Iris pigment epithelial cell (primary cell): ENCODE measurements at regions not wholly inside any gene's neighbourhood (a gene's known extent, or its start where the extent isn't known, plus 50 kb on each side); places are given as distances from the start of the nearest gene placed in this dataset.
"Not testable (repeated sequence)": the region's sequence is repeated elsewhere in the genome, so short reads cannot be mapped to it uniquely, and the experiment has no call there.

ENCODE experiments used
- DNase-seq: peaks from one replicate; pipeline ENCODE4 v3.0.0-alpha.2; 2011; ENCODE audit warnings: low read depth

DNA sequence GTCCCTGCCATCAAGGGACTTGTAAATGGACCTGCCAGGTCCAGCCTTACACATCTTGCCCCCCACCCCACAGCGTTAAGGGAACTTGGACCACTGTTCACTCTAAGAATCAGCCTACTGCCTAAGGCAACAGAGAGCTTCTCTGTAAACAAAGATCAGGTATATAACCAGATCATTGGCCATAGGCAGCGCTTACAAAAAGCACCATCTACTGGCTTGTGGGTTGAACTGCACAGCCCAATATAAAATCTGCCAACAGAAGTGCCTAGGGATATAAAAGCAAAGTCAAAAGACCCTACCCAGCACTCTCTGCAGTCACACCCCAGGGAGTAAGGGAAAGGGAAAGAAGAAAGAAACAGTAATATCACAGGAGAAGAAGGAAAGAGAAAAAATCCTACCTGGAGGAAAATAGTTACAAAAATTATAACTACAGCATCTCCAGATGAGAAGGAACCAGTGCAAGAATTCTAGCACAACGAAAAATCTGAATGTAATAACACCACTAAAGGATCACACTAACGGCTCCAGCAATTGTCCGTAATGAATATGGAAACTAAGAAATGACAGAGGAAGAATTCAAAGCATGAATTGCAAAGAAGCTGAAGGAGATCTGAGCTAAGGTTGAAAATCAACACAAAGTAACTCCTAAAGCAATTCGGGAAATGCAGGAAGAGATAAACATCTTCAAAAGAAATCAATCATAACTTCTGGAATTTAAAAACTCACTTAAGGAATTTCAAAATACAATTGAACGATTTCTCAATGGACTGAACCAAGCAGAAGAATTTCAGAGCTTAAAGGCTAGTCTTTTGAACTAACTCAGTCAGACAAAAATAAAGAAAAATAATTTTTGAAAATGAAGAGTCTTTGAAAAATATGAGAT lies 95.2 kb upstream of the PCED1B start:
- peak; percentile 77 for DNase-seq

DNA sequence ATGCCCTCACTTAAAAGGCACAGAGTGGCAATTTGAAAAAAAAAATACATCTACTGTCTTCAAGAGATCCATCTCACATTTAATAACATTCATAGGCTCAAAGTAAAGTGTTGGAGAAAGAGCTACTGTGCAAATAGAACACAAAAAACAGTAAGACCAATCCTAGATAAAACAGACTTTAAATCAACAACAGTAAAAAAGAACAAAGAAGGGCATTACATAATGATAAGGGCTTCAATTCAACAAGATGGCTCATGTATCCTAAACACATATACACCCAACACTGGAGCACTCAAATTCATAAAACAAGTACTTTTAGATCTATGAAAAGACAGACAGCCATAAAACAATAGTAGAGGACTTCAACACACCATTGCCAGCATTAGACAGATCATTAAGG lies 93.6 kb upstream of the PCED1B start:
- DNase-seq, result no peak

DNA sequence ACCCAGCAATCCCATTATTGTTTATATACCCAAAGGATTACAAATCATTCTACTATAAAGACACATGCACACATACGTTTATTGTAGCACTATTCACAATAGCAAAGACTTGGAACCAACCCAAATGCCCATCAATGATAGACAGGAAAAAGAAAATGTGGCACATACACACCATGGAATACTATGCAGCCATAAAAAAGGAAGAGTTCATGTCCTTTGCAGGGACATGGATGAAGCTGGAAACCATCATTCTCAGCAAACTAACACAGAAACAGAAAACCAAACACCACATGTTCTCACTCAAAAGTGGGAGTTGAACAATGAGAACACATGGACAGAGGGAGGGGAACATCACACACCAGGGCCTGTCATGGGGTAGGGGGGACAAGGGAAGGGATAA lies 91.3 kb upstream of the PCED1B start:
- not testable (repeated sequence) for DNase-seq

DNA sequence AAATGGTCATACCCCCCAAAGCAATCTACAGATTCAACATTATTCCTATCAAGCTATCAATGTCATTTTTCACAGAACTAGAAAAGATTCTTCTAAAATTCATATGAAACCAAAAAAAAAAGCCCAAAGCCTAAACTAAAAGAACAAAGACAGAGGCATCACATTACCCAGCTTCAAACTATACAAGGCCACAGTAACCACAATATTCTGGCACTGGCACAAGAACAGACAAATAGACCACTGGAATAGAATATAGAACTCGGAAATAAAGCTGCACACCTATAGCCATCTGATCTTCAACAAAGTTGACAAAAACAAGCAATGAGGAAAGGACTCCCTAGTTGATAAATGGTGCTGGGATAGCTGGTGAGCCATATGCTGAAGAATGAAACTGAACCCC lies 89.2 kb upstream of the PCED1B start:
- peak; percentile 22 for DNase-seq

DNA sequence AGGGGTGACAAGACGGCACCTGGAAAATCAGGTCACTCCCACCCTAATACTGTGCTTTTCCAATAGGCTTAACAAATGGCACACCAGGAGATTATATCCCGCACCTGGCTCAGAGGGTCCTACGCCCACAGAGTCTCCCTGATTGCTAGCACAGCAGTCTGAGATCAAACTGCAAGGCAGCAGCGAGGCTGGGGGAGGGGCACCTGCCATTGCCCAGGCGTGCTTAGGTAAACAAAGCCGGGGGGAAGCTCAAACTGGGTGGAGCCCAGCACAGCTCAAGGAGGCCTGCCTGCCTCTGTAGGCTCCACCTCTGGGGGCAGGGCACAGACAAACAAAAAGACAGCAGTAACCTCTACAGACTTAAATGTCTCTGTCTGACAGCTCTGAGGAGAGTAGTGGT lies 87.4 kb upstream of the PCED1B start:
- not testable (repeated sequence) for DNase-seq

DNA sequence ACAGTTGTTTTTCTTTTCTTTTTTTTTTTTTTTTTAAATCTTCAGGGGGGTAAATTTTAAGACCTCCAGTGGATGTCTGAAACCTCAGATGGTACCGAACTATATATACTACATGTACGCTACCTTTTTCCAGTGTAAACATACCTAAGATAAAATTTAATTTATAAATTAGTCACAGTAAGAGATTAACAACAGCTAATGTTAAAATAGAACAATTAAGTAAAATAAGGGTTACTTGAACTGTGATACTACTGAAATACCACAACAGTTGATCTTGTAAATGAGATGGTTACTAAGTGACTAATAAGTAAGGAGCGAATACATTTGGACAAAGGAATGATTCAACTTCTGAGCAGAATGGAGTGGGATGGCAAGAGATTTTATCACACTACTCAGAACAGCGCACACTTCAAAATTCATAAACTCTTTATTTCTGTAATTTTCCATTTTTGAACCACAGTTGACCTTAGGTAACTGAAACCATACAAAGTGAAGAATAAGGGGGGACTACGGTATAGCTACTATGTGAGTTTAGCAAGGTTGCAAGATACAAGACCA lies 80.5 kb upstream of the PCED1B start:
- peak; percentile 89 for DNase-seq

DNA sequence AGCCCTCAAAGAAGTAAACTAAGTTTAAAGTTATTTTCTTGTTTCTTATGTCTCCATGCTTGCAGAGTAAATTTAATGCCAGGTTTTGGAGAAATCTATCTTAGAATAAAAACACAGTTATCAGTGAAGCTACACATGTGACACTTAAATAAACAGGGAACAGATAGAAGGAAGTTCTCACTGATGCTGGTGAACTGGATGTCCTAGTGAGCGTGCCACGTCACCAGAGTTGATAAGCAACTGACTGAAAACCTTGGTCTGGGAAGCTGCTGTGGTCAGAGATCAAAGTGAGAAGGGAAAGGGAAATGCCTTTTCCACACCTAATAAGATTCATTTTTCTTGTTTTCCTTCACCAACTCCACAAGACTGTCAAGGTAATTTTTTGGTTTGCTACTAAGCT lies 74.8 kb upstream of the PCED1B start:
- peak; percentile 67 for DNase-seq

DNA sequence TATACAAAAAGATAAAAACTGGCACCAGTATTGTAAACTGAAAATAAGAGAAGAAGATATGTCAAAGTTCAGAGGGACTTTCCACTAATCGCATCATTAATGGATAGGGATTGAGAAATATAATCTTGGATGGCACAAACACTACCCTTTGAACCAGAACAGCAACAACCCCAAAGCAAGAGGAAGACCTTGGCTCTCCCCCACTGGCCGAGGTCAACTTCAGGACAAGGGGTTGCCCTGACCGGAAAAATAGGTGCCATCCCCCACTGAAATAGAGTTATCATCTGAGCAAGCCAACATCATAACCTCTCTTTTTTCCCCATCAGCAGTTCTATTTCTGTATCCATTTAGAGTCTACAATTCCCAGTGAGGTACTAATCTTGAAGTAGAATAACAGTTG lies 72.4 kb upstream of the PCED1B start:
- no peak for DNase-seq

DNA sequence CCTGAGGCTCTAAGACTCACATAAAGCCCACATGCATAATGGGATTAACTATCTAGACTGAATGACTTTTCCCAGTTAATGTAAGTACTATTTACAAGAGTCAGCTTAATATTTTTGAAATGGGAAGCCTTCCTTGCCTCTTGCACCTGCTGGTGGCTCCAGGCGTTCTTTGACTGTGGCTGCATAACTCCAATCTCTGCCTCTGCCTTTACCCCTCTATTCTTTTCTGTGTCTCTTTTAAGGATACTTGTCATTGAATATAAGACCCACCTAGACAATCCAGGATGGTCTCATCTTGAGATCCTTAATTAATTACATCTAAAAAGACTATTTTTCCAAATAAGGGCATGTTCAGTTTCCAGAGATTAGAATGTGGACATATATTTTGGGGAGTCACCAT lies 66.9 kb upstream of the PCED1B start:
- DNase-seq, result no peak

DNA sequence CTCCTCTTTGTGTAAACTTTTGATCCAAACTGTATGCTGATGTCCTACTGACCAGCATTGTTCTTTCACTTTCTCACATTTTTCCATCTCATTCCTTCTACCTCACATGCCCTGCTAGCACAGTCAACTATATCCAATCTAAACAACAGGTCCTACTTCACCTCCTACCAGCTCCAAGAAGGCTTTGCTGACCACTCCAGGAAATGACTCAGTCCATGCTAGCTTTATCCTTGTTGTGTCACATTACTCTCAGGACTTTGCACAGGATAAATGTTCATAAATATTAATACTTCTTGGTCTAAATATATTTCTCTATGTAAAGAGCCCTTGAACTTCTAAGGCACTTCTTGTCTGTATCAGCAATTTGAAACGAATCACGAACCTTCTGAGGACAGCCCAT lies 64.9 kb upstream of the PCED1B start:
- peak; percentile 96 for DNase-seq

DNA sequence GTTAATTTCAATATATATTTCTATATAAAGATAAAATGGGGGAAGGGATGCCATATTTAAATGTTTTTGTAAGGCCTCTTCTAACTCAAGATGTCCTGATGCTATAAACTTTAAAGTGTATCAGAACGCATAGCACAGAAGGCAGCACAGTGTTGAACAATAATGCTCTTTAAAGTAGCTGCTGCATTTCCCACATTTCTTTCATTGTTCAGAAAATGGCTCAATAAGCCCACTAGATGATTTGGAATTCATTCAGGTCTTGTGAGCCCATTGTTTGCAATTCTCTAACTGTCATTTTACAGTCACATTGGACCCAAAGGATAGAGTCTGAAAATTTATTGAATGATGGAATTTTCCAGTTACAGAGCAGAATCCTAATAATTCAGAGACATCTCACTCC lies 64.0 kb upstream of the PCED1B start:
- DNase-seq, result no peak

DNA sequence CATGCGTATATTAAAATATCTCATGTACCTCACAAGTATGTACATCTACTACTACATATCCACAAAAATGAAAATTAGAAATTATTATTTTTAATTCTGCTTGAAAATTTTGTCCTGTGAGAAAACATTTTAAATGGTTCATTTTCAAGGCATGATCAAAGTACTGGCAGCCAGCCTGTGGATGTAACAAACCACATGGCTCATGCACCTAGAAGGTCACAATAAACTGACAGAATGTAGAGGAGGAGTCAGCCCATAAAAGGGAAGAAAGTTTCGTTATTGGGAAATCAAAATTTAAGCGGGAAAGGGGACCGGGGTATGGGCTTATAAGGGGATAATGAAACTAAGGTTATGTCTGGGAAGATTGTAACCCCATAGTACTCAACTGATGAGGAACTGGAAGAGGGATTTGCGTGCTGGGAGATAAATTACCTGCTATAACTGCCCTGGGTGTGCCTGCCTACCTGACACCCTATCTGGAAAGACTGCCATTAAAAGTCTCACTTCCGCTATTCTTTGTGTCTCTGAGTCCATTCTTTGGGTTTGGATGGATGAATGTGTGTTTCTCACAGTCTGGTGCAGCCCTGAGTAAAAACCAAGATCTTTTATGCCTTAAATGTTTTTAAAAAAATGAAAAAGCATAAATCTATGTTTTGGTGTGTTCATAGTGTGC lies 62.2 kb upstream of the PCED1B start:
- no peak for DNase-seq

DNA sequence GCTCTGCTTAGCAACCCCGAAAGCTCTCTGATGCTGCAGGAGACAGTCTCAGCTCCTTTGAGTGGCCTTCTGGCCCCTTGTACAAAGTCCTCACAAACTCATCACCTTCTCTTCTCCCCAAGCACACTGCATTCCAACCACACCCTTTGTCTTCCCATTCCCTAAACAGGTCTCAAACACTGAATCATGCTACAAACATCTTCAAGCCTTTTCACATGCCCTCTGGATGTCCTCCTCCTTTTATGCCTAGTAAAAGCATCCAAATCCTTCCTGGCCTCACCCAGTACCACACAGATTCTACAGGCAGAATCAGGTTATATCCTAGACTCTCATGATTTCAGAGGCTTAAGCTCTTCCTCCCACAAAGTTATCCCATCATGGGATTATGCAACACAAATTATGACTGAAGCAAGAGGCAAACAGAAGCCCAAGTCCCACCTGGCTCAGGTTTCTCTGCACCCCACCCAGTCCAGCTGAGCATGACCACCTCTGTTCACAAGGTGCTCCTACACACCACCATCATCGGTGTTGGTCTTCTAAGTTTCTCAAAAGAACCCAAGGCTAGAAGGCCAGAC lies 61.4 kb upstream of the PCED1B start:
- DNase-seq, result peak; percentile 55

DNA sequence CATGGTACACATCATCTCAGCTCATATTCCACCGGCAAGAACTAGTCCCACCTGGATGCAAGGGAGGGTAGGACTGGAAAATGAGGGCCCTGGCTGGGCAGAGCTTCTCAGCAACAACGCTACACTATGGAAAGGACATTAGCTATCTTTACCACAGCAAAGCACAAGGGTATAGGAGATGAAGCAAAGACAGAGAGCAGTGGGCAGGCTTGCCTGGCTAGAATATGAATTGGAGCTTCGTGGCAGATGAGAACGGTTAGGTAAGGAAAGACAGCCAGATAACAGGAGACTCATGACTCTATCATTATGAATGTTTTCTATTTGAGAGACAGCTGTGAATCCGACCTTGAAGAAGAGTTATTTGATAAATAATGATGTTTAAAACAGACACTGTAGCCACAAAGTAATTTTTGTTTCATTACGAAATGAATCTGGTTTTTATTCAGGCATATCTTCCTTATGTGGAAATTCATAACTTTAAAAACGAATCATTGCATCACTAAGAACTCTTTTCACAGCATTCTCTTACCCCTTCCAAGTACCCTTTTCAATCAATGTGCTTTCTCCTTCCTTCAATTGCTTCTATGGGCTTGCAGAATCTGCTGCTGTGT lies 59.1 kb upstream of the PCED1B start:
- DNase-seq, result peak; percentile 47

DNA sequence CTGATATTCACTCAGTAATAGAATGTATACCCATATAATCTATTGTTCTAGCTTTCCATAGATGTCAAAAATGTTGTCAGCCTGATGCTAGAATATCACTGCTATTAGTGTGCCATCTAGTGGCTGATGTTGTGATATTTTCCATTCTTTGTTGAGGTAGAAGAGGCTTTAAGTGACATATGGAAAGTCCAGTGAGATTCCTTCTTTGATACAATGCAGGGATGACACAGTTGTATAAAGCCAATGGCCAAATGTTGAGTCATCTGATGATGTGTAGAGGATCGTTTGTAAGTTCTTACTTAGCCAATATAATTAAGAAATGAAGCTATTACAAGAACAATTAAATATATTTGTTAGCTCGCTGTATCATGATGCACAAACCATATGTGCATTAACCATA lies 58.1 kb upstream of the PCED1B start:
- DNase-seq, result peak; percentile 95

DNA sequence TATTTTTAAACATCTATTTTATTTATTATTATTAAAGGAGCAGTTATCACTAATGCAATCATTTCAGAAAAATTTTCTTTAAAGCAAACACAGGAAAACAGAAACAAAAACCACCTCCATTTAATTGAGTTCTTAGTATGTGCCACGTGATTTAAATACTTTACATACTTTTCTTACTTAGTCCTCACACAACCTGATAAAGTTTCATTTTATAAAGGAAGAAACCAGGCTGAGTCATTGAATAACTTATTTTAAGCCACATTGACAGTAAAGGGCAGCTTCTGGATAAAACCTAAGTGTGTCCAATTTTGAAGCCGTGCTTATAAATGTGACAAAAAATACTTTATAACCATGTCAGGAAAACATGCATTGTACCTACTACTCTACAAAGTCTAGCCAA lies 57.1 kb upstream of the PCED1B start:
- peak; percentile 86 for DNase-seq

DNA sequence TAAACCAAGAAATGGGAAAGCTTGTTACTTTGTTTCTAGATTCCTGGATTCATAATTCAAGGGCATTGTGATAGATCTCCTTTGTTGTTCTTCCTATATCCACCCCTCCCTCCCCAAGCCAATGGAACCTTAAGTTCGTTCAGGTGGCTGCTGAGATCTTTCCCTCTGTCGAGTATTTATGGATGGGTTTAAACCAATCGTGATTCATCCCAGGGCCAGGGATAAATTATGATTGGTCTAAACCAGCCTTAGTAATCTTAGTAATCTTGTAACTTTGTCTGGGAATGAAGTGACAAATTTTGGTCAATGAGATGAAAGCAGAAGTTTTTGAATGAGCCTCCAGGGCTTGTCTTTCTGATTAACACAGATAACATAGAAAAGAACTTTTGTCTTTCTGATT lies 56.1 kb upstream of the PCED1B start:
- no peak for DNase-seq

DNA sequence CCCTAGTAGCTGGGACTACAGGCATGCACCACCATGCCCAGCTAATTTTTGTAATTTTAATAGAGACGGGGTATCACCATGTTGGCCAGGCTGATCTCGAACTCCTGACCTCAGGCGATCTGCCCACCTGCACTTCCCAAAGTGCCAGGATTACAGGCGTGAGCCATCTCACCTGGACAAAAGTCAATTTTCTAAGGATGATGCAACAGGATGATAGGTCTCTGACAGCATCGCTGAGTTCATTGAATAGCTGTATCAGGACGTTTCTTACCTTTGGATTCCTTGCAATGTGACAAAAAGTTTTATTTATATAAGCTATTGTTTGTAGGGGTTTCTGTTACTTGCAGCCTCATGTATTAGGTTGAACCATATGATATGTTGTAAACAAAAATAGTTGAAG lies 55.5 kb upstream of the PCED1B start:
- DNase-seq, result no peak

DNA sequence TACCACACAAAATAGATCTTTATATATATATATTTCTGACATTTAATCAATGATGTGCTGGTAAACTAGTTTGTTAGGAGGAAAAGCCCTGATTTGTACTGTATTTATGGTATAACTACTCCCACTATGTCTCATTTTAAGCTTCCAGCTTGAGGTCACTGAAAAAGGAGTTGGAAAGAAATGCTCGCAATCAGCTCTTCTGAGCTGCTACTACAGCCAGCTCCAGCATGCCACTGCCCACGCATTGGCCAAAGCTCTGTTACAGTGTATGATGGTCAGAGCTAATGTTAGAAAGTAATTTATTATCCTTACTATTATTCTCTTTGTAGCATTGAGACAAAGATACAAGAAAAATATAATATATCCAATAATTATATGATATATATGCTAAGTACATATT lies 55.0 kb upstream of the PCED1B start:
- DNase-seq, result peak; percentile 20

DNA sequence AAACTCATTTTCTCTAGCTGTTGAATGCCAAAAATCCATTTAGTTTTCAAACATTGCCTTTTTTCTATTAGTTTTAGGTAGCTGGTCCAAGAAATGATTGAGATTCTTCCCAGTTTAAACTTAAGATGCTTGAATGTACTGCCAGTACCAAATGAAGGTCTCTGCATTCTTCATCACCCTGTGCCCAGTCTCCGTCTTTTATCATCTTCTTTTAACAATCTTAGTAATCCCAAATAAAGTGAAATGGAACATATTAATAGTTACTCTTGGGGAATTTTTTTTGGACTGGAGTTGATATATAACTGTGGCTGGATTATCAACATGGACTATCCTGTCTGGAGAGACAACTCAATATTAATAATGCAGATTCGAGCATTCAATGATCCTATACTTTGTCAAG lies 54.1 kb upstream of the PCED1B start:
- DNase-seq, result no peak

DNA sequence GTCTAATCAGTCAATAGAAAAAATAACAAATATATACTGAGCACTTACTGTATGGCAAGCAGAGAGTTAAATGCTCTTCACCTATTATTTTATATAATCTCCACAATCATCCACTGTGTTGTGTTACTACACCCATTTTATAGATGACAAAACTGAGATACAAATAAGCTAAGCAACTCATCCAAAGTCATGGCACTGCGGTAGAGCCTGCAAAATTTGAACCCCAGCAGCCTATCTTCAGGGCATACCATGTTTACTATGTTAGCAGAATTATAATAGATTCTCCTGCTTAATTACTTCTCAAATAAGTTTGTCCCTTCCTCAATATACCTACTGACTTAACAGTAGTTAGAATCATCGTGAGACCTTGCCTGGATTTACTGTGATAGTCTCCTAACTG lies 53.6 kb upstream of the PCED1B start:
- no peak for DNase-seq

DNA sequence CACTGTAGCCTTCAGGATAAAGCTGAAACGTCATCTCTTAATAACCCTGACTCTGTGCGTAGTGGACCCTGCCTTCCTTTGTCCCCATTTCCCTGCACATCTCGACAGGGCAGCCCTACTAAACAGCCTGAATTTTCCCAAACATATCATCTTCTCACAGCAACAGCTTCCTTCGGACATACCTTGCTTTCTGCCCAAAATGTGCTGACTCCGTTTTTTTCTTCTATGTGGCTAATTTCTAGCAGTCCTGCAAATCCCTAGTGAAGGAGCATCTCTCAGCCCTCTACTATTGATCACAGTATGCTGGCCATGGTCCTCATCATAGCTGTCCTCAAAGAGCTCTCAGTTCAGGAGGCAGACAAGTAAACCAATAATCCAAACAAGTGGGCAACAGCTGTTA lies 53.1 kb upstream of the PCED1B start:
- no peak for DNase-seq
